ENCODE measurements at regions not wholly inside any gene's neighbourhood (a gene's known extent, or its start where the extent isn't known, plus 50 kb on each side); places are given as distances from the start of the nearest gene placed in this dataset.

DNA sequence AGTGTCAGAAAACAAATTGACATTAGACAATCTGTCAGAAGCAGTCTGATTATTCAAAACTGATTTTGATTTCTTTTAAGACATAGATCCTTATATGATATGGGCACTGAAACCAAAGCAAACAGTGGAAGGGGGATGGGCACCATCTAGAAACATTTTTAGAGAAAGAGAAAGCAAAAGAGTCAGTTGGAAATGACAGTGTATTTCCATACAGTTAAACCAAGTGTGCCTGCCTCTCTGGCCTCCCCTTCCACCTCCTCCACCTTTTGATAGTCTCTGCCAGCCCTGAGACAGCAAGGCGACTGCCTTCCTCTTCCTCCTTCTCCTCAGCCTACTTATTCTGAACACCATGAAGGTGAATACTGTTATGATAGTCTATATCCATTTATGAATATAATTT, 949.7 kb downstream of the AMY1C start:
- H3K79me2 ChIP-seq (ENCODE audit: insufficient read depth, low read length), result no peaks in the 10 kb centered on the region
- H3K4me3 ChIP-seq (ENCODE audit: low read depth in 1 of 2, low read length in 2 of 2), result no peak overlapping the region
- no peak overlapping the region for H3K4me2 ChIP-seq (ENCODE audit: insufficient read depth, low read length)
- DNase-seq (no peak), ATAC-seq (ENCODE audit: insufficient read depth, low read depth) (no peak)
- no peaks in the 10 kb centered on the region for H3K4me1 ChIP-seq (ENCODE audit: insufficient read depth, low read length)
- no peaks in the 10 kb centered on the region for H4K20me1 ChIP-seq (ENCODE audit: insufficient read depth, low read length)
- H3K9me3 ChIP-seq (ENCODE audit: insufficient read depth, low read length, severe bottlenecking), result no peaks in the 10 kb centered on the region
- no peak overlapping the region for H3K9ac ChIP-seq (ENCODE audit: low read depth, low read length)
- TF ChIP-seq, protein P1, sequence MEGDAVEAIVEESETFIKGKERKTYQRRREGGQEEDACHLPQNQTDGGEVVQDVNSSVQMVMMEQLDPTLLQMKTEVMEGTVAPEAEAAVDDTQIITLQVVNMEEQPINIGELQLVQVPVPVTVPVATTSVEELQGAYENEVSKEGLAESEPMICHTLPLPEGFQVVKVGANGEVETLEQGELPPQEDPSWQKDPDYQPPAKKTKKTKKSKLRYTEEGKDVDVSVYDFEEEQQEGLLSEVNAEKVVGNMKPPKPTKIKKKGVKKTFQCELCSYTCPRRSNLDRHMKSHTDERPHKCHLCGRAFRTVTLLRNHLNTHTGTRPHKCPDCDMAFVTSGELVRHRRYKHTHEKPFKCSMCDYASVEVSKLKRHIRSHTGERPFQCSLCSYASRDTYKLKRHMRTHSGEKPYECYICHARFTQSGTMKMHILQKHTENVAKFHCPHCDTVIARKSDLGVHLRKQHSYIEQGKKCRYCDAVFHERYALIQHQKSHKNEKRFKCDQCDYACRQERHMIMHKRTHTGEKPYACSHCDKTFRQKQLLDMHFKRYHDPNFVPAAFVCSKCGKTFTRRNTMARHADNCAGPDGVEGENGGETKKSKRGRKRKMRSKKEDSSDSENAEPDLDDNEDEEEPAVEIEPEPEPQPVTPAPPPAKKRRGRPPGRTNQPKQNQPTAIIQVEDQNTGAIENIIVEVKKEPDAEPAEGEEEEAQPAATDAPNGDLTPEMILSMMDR (IDR thresholded peaks at IDR 0.05; ENCODE audit: borderline replicate concordance, extremely low read depth, low read length, poor library complexity, severe bottlenecking), result no peak
- no peak for TF ChIP-seq EZH2 (IDR thresholded peaks at IDR 0.05; ENCODE audit: borderline replicate concordance, low read depth, low read length, severe bottlenecking)
- no peak overlapping the region for H2AFZ ChIP-seq (ENCODE audit: low read depth, low read length)
- no peak overlapping the region for H3K27ac ChIP-seq (ENCODE audit: low read length)
- no peaks in the 10 kb centered on the region for H3K27me3 ChIP-seq (ENCODE audit: insufficient read depth, low read length, poor library complexity)
- no peaks in the 10 kb centered on the region for H3K36me3 ChIP-seq (ENCODE audit: insufficient read depth, low read length)

DNA sequence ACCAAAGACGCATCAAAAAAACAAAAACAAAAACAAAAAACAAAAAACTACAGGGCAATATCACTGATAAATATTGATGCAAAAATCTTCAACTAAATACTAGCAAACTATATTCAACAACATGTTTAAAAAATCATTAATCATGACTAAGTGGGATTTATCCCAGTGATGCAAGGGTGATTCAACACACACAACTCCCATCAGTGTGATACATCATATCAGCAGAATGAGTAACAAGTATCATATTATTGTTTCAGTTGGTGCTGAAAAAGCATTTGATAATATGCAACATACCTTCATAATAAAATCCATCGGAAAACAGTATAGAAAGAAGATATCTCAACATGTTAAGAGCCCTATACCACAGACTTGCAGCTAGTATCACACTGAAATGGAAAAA, 953.0 kb downstream of the AMY1C start:
- no peak for DNase-seq
- no peaks in the 10 kb centered on the region for H3K79me2 ChIP-seq (ENCODE audit: insufficient read depth, low read length)
- H3K27ac ChIP-seq (ENCODE audit: low read length), result no peak overlapping the region
- H3K27me3 ChIP-seq (ENCODE audit: insufficient read depth, low read length, poor library complexity), result no peaks in the 10 kb centered on the region
- H2AFZ ChIP-seq (ENCODE audit: low read depth, low read length), result no peak overlapping the region
- H4K20me1 ChIP-seq (ENCODE audit: insufficient read depth, low read length), result no peaks in the 10 kb centered on the region
- H3K9ac ChIP-seq (ENCODE audit: low read depth, low read length), result no peak overlapping the region
- ATAC-seq (ENCODE audit: insufficient read depth, low read depth), result no peak
- H3K4me2 ChIP-seq (ENCODE audit: insufficient read depth, low read length), result no peak overlapping the region
- no peak overlapping the region for H3K4me3 ChIP-seq (ENCODE audit: low read depth in 1 of 2, low read length in 2 of 2)
- H3K36me3 ChIP-seq (ENCODE audit: insufficient read depth, low read length), result no peaks in the 10 kb centered on the region
- TF ChIP-seq, protein P1 (IDR thresholded peaks at IDR 0.05; ENCODE audit: borderline replicate concordance, extremely low read depth, low read length, poor library complexity, severe bottlenecking), result no peak
- no peak for TF ChIP-seq EZH2 (IDR thresholded peaks at IDR 0.05; ENCODE audit: borderline replicate concordance, low read depth, low read length, severe bottlenecking)
- peaks cover 10% of the 10 kb centered on the region for H3K4me1 ChIP-seq (ENCODE audit: insufficient read depth, low read length)
- H3K9me3 ChIP-seq (ENCODE audit: insufficient read depth, low read length, severe bottlenecking), result no peaks in the 10 kb centered on the region

DNA sequence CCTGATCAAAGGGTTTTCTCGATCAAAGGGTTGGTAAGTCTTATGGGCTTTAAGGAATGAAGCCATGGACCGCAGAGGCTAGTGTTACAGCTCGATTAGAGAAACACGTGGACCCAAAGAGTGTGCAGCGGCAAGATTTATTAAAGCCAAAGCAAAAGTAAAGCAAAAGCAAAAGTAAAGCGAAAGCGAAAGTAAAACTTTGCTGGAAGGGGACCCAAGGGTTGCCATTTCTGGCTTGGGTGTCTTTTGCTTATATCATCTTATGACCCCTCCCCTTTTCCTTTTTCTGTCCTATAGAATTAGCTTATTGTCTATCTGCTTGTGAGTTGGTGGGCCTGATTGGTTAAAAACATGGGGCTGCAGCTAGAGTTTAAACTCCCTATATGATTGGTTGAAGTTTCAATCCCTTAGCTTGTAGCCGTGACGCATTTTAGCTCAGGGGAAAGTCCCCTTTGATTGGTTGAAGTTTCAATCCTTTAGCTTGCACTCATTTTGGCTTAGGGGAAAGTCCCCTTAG, 957.0 kb downstream of the AMY1C start:
- Histone ChIP-seq H3K9ac (ENCODE audit: low read depth, low read length) (no peak overlapping the region), H3K4me2 (ENCODE audit: insufficient read depth, low read length) (peak overlapping the region; percentile 46), H3K4me1 (ENCODE audit: insufficient read depth, low read length) (peaks cover 10% of the 10 kb centered on the region), H3K4me3 (ENCODE audit: low read depth in 1 of 2, low read length in 2 of 2) (peak overlapping the region in 1 of 2 experiments; percentile 37; a peak in 2 of 4 replicates), H2AFZ (ENCODE audit: low read depth, low read length) (peak overlapping the region; percentile 77), H3K36me3 (ENCODE audit: insufficient read depth, low read length) (no peaks in the 10 kb centered on the region), H4K20me1 (ENCODE audit: insufficient read depth, low read length) (no peaks in the 10 kb centered on the region), H3K27ac (ENCODE audit: low read length) (no peak overlapping the region), H3K9me3 (ENCODE audit: insufficient read depth, low read length, severe bottlenecking) (no peaks in the 10 kb centered on the region), H3K27me3 (ENCODE audit: insufficient read depth, low read length, poor library complexity) (no peaks in the 10 kb centered on the region), H3K79me2 (ENCODE audit: insufficient read depth, low read length) (no peaks in the 10 kb centered on the region)
- DNase-seq, result peak; percentile 50
- no peak for TF ChIP-seq EZH2 (IDR thresholded peaks at IDR 0.05; ENCODE audit: borderline replicate concordance, low read depth, low read length, severe bottlenecking)
- TF ChIP-seq, protein P1 (IDR thresholded peaks at IDR 0.05; ENCODE audit: borderline replicate concordance, extremely low read depth, low read length, poor library complexity, severe bottlenecking), result no peak
- peak; percentile 90 for ATAC-seq (ENCODE audit: insufficient read depth, low read depth)

DNA sequence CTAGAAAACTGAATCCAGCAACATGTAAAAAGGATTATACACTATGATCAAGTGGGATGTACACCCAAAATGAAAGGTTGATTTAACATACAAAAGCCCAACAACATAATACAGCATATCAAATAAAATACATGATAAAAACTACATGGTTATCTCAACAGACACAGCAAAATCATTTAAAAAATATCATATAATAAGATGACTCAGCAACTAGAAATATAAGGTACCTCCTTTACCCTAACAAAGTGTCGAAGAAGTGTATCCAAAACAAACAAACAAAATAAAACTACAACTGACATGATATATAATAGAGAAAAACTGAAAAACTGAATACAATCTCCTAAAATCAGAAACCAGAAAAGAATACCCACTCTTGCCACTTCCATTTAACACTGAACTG, 969.1 kb downstream of the AMY1C start:
- Histone ChIP-seq H3K9me3 (ENCODE audit: insufficient read depth, low read length, severe bottlenecking) (no peaks in the 10 kb centered on the region), H3K79me2 (ENCODE audit: insufficient read depth, low read length) (no peaks in the 10 kb centered on the region), H3K4me2 (ENCODE audit: insufficient read depth, low read length) (no peak overlapping the region), H3K36me3 (ENCODE audit: insufficient read depth, low read length) (no peaks in the 10 kb centered on the region), H3K4me1 (ENCODE audit: insufficient read depth, low read length) (no peaks in the 10 kb centered on the region), H3K27me3 (ENCODE audit: insufficient read depth, low read length, poor library complexity) (no peaks in the 10 kb centered on the region), H3K4me3 (ENCODE audit: low read depth in 1 of 2, low read length in 2 of 2) (no peak overlapping the region), H3K27ac (ENCODE audit: low read length) (no peak overlapping the region), H2AFZ (ENCODE audit: low read depth, low read length) (no peak overlapping the region), H4K20me1 (ENCODE audit: insufficient read depth, low read length) (no peaks in the 10 kb centered on the region), H3K9ac (ENCODE audit: low read depth, low read length) (no peak overlapping the region)
- ATAC-seq (ENCODE audit: insufficient read depth, low read depth), result no peak
- DNase-seq, result no peak
- TF ChIP-seq EZH2 (IDR thresholded peaks at IDR 0.05; ENCODE audit: borderline replicate concordance, low read depth, low read length, severe bottlenecking), result no peak
- TF ChIP-seq, protein P1 (IDR thresholded peaks at IDR 0.05; ENCODE audit: borderline replicate concordance, extremely low read depth, low read length, poor library complexity, severe bottlenecking), result no peak
